HG03460 (cell line): ENCODE measurements at regions not wholly inside any gene's neighbourhood (a gene's known extent, or its start where the extent isn't known, plus 50 kb on each side); places are given as distances from the start of the nearest gene placed in this dataset.
"Not testable (repeated sequence)": the region's sequence is repeated elsewhere in the genome, so short reads cannot be mapped to it uniquely, and the experiment has no call there.

Experiments used
- ATAC-seq: cut with Tn5 transposase; IDR thresholded peaks from one replicate; pipeline ENCODE4 v1.9.1; 2021; ENCODE audit not compliant: unreplicated experiment

GRCh38 chr2:22406625-22407024 lies 978.4 kb upstream of the KLHL29 start:
- ATAC-seq, result no peak

GRCh38 chr2:22420076-22420475 lies 964.9 kb upstream of the KLHL29 start:
- no peak for ATAC-seq

- ATAC-seq, result no peak
Measured at GRCh38 chr2:22442051-22442450, 942.9 kb upstream of the KLHL29 start.

DNA sequence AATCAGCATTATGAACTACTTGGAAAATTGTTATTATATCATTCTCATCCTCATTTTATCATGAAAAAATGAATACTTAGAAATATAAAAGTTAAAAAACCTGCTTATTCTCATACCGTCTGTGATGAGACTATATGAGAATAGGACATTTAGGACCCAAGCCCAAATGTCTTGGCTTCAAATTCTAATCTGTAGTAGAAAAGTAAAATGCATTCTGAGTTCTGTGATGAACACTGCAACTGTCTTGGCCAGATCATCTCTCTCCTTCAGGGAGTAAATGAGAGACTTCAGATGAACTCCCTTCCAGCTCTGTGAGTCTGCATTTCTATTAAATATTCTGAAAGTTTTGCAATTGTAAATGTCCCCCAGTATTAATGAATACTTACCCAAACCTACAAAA lies 940.7 kb upstream of the KLHL29 start:
- no peak for ATAC-seq

DNA sequence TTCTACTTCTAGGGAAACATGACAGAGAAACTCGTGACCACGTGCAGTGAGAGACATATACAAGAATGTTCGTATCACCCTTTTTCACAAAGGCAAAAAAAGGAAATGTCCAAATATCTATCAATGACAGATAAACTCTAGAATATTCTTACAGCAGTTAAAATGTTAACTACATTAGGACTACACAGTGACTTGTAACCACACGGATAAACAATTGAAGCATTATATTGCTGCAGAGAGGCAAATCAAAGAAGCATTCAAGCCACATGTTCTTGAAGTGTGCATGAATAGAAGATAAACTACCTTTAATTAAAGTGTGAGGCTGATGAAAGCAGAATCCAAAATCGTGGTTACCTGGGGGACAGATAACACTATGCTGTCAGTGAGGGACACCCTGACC lies 935.3 kb upstream of the KLHL29 start:
- ATAC-seq, result no peak

- no peak for ATAC-seq
Measured at GRCh38 chr2:22450831-22451230, 934.1 kb upstream of the KLHL29 start.

DNA sequence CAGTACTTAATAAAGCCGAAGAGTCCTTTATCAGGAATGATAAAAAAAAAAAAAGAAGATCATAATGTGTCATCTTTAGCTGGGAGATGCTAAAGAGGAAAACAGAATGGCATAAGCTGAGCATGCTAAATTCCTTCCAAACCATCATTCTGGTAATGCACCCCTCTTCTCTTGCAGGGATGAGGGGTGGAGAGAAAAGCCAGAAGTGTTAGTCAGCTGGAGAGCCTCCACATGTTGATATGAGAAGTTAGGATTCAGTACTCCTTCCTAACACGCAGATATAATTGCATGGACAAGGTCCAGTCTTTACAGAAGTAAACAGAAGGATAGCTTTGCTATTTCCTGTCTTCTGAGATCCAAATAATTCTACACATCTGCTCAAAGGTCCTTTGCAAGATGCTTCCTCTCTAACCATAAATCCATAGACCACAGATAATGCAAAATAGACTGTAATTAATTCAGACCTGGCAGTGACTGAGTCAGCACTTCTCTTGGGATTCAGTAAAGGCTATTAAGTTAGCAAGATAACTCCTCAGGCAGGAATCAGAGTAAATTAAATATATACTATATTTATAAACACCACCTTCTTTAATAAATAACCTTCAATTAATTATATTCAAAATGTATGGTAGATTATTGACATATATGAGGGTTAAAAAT lies 930.0 kb upstream of the KLHL29 start:
- ATAC-seq, result no peak

DNA sequence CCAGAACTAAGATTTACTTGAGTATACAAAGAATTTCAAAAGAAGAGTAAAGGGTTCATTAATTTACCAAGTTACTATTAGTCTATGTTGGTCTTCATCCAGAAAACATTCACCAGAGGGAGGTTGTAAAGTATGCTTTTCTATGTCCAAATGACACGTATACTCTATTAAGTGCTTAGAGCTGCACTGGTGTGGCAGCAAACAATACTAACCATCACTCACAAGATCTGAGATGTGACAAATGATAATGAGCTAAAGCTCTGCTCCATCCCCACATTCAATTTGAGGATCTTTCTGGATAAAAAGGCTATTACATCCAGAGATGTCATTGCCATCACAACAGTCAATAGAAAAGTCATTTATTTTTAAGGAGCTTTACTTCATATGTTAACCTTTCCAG lies 926.5 kb upstream of the KLHL29 start:
- no peak for ATAC-seq

- not testable (repeated sequence) for ATAC-seq
Measured at GRCh38 chr2:22475103-22475502, 909.9 kb upstream of the KLHL29 start.

- ATAC-seq, result no peak
Measured at GRCh38 chr2:22478329-22478728, 906.6 kb upstream of the KLHL29 start.

- no peak for ATAC-seq
Measured at GRCh38 chr2:22481486-22482259, 903.3 kb upstream of the KLHL29 start.

DNA sequence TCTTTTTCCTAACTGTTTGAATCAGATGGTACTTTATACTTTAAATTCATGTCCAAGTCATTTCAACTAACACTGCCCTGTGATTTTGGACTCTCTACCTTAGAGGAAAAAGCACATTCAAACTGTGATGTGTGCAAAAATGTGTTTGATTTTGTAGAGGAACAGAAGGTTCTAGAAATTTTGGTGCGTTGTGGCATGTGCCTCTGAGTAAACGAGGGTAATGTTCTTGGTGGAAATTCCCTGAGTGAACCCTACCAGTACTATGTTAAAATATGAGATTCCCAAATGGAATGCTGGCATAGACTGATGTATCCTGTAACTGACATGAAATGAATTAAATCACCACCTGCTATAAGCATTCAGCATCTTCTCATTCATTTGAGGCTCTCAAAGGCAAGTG lies 901.9 kb upstream of the KLHL29 start:
- ATAC-seq, result no peak

GRCh38 chr2:22485486-22485885 lies 899.5 kb upstream of the KLHL29 start:
- ATAC-seq, result no peak

DNA sequence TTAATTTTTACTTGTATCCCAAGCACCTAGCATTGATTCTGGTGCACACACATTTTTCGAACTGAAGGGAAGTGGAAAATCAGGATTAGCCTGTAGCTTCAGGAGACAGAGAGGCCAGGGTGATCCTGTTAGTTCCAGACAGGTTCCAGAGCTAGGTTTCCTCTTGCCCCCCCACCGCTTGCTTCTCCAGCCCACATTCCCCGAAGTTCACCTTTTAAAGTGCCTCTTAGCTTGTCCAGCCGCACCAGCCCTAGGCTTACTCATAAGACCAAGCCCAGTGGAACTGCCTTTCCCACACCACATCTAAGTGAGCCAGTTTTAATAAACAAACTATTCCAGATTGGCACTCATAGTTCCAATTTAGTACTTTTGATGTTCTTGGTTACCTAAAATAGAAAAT lies 898.6 kb upstream of the KLHL29 start:
- no peak for ATAC-seq

GRCh38 chr2:22487036-22487435 lies 897.9 kb upstream of the KLHL29 start:
- no peak for ATAC-seq

GRCh38 chr2:22487541-22487940 lies 897.4 kb upstream of the KLHL29 start:
- ATAC-seq, result no peak

- ATAC-seq, result no peak
Measured at GRCh38 chr2:22491442-22491841, 893.5 kb upstream of the KLHL29 start.

GRCh38 chr2:22494156-22494555 lies 890.8 kb upstream of the KLHL29 start:
- no peak for ATAC-seq

GRCh38 chr2:22497064-22497463 lies 887.9 kb upstream of the KLHL29 start:
- no peak for ATAC-seq

GRCh38 chr2:22497789-22498188 lies 887.2 kb upstream of the KLHL29 start:
- ATAC-seq, result no peak

GRCh38 chr2:22499082-22499839 lies 885.7 kb upstream of the KLHL29 start:
- ATAC-seq, result no peak

- no peak for ATAC-seq
Measured at GRCh38 chr2:22500555-22500935, 884.4 kb upstream of the KLHL29 start.
